Colonic mucosa (tissue), 4 donors: ENCODE measurements at regions not wholly inside any gene's neighbourhood (a gene's known extent, or its start where the extent isn't known, plus 50 kb on each side); places are given as distances from the start of the nearest gene placed in this dataset.
"Not testable (repeated sequence)": the region's sequence is repeated elsewhere in the genome, so short reads cannot be mapped to it uniquely, and the experiment has no call there.

Experiments used
- DNase-seq: peaks from one replicate; pipeline ENCODE4 v3.0.0-alpha.2; 2020
- H3K27ac ChIP-seq: fragments of 200-600 bp; one replicate; pipeline ENCODE4 v1.8.0; 2021
- H3K27me3 ChIP-seq: fragments of 200-600 bp; one replicate; pipeline ENCODE4 v1.8.0; 2021
- H3K36me3 ChIP-seq: fragments of 200-600 bp; one replicate; pipeline ENCODE4 v1.8.0; 2021
- H3K4me1 ChIP-seq: fragments of 200-600 bp; one replicate; pipeline ENCODE4 v1.8.0; 2021; ENCODE audit warnings: mild to moderate bottlenecking
- H3K4me3 ChIP-seq: fragments of 200-600 bp; one replicate; pipeline ENCODE4 v1.8.0; 2021
- H3K9ac ChIP-seq, 2 donors: one replicate each; pipeline ENCODE4 v1.7.0; 2013; ENCODE audit warnings: control low read depth in 2 of 2, low read depth in 2 of 2, low read length in 2 of 2
- H3K9me3 ChIP-seq: fragments of 200-600 bp; one replicate; pipeline ENCODE4 v1.8.0; 2021
- CTCF ChIP-seq: fragments of 200-600 bp; IDR thresholded peaks from one replicate; pipeline ENCODE4 v1.8.0; 2022; ENCODE audit warnings: antibody characterized with exemption, mild to moderate bottlenecking
- intact Hi-C: fragments of 100-400 bp; cut with DNase I; formaldehyde crosslinking; loops from one replicate; pipeline ENCODE4 v1.14.1; 2022
- donor health status: healthy.
- donor health status: DM: no; HTN: no; CAD: no.
- donor health status: DM: no; HTN: no; CAD: no.

DNA sequence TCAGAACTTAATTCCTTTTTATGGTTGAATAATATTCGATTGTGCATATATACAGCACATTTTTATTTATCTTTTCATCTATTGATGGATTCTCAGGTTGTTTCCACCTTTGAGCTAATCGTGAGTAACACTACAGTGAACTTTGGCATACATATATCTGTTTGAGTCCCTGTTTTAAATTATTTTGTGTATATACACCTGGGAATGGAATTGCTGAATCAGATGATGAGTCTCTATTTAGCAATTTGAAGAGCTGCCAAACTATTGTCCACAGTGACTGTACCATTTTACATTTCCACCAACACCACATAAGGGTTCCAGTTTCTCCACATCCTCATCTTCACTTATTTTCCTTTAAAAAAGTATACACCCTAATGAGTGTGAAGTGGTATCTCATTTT is 166.2 kb upstream of the FGF13 start:
- TF ChIP-seq CTCF: no peak
- H3K9ac ChIP-seq: no peak overlapping the region
- H3K36me3 ChIP-seq: no peaks in the 10 kb centered on the region
- H3K4me1 ChIP-seq: no peaks in the 10 kb centered on the region
- no peaks in the 10 kb centered on the region for H3K9me3 ChIP-seq
- no peak for DNase-seq
- intact Hi-C loops: no loop called here
- H3K27ac ChIP-seq: no peak overlapping the region
- no peaks in the 10 kb centered on the region for H3K27me3 ChIP-seq
- no peak overlapping the region for H3K4me3 ChIP-seq

DNA sequence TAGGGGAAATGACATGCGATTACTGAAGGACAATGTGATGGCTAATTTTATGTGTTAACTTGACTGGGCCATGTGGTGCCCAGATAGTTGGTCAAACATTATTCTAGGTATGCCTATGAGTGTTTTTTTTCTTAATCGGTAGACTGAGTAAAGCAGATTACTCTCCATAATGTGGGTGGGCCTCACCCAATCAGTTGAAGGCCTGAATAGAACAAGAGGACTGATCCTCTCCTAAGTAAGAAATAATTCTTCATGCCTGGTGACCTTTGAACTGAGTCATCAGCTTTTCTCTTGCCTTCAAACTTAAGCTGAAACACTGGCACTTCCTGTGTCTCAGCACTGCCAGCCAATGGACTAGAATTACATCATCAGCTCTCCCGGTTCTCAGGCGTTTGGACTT is 164.0 kb upstream of the FGF13 start:
- no peak for DNase-seq
- no peak overlapping the region for H3K4me3 ChIP-seq
- no peaks in the 10 kb centered on the region for H3K27me3 ChIP-seq
- intact Hi-C loops: no loop called here
- H3K27ac ChIP-seq: no peak overlapping the region
- H3K9ac ChIP-seq: no peak overlapping the region
- no peak for TF ChIP-seq CTCF
- no peaks in the 10 kb centered on the region for H3K36me3 ChIP-seq
- H3K9me3 ChIP-seq: no peaks in the 10 kb centered on the region
- H3K4me1 ChIP-seq: no peaks in the 10 kb centered on the region

DNA sequence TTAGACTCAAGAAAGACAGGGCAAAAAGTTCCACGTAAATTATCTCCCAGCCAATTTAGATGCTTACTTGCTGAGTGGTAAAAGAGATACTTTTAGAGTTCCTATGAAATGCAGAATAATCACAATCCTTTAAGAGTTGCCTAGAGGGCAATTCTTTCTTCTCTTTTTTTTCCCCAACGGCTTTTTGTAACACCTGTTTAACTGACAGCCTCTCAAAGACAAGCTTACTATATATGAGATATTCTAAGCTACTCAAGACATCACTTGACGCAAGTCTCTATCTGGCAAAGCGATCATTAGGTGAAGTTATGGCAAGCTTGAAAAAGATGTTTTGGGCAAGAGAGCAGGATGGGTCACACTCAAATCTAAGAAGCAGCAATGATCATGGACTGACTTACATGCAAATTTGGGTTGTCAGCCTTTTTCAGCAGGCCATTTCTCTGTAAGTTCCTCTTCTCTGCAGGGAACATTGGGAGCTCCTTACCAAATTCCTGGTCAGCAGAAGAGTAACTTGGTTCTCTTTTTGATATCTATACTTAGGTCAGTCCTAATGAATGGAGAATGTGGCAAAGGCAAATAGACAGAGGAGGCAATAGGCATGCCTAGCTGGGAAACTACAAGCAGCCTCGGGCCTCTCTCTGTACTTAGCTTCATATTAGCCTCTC is 162.9 kb upstream of the FGF13 start:
- Histone ChIP-seq H3K36me3 (no peaks in the 10 kb centered on the region), H3K27ac (no peak overlapping the region), H3K9ac (no peak overlapping the region), H3K4me3 (no peak overlapping the region), H3K9me3 (no peaks in the 10 kb centered on the region), H3K27me3 (no peaks in the 10 kb centered on the region), H3K4me1 (no peaks in the 10 kb centered on the region)
- no peak for TF ChIP-seq CTCF
- DNase-seq: no peak
- intact Hi-C loops: no loop called here

DNA sequence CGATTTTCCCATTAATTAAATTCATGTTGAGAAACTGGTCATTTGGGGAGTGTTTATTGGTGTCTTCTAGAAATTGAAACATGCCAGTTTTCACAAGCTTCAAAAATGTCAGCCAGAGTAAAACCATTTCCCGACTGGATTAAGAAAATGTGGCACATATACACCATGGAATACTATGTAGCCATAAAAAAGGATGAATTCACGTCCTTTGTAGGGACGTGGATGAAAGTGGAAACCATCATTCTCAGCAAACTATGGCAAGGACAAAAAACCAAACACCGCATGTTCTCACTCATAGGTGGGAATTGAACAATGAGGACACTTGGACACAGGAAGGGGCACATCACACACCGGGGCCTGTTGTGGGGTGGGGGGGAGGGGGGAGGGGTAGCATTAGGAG is 162.1 kb upstream of the FGF13 start:
- H3K9ac ChIP-seq, H3K4me1 ChIP-seq, H3K36me3 ChIP-seq, H3K27ac ChIP-seq, intact Hi-C loops, DNase-seq, H3K27me3 ChIP-seq, H3K4me3 ChIP-seq, H3K9me3 ChIP-seq: not testable (repeated sequence)

DNA sequence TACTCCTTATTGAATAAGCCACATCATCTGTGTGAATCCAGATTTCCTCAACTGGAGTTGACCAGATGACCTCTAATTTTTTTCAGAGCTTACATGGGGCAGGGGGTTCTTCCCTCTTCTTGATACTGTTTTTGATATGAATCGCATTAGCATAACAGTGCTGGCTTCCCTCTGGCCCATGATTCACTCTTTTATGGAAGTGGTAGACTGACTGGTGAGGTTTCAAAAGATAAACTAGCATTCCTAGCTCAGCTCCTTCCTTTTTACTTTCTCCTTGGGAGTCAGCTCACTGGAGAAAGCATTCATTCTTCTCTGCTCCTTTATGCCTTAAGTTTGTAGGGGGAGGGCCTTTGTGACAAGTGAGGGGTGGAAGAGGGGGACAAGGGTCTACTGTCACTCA is 161.0 kb upstream of the FGF13 start:
- TF ChIP-seq CTCF: no peak
- Histone ChIP-seq H3K4me1 (no peaks in the 10 kb centered on the region), H3K9ac (no peak overlapping the region), H3K27me3 (no peaks in the 10 kb centered on the region), H3K9me3 (no peaks in the 10 kb centered on the region), H3K4me3 (no peak overlapping the region), H3K36me3 (no peaks in the 10 kb centered on the region), H3K27ac (no peak overlapping the region)
- DNase-seq: no peak
- intact Hi-C loops: no loop called here

GRCh38 chrX:138871739-138872138 is 160.2 kb upstream of the FGF13 start:
- TF ChIP-seq CTCF: no peak
- H3K27me3 ChIP-seq: no peaks in the 10 kb centered on the region
- H3K4me1 ChIP-seq: no peaks in the 10 kb centered on the region
- H3K9me3 ChIP-seq: no peaks in the 10 kb centered on the region
- no peaks in the 10 kb centered on the region for H3K36me3 ChIP-seq
- intact Hi-C loops: no loop called here
- no peak overlapping the region for H3K27ac ChIP-seq
- no peak overlapping the region for H3K9ac ChIP-seq
- no peak overlapping the region for H3K4me3 ChIP-seq
- no peak for DNase-seq
